Neural cell (in vitro differentiated cells): ENCODE measurements at regions not wholly inside any gene's neighbourhood (a gene's known extent, or its start where the extent isn't known, plus 50 kb on each side); places are given as distances from the start of the nearest gene placed in this dataset.

Source experiments
- EP300 ChIP-seq: fragments of 450-650 bp; conservative IDR thresholded peaks from 2 replicates; pipeline ENCODE4 v1.6.1; 2014; ENCODE audit warnings: antibody characterized with exemption, mild to moderate bottlenecking, moderate library complexity; ENCODE audit not compliant: poor library complexity, severe bottlenecking
- EZH2 ChIP-seq: fragments of 200-600, 300-800 bp; shearing (Covaris generic), sonication (generic); IDR thresholded peaks from 2 replicates; pipeline ENCODE4 v1.6.1; 2014; ENCODE audit warnings: antibody characterized with exemption, low read length, borderline replicate concordance, mild to moderate bottlenecking; ENCODE audit not compliant: insufficient read depth, poor library complexity, severe bottlenecking
- POLR2AphosphoS5 ChIP-seq: IDR thresholded peaks from 2 replicates; pipeline ENCODE4 v1.6.1; 2012
- SMC3 ChIP-seq: fragments of 450-650 bp; conservative IDR thresholded peaks from 2 replicates; pipeline ENCODE4 v1.6.1; 2014; ENCODE audit warnings: antibody characterized with exemption, mild to moderate bottlenecking, moderate library complexity; ENCODE audit not compliant: poor library complexity
- TAF1 ChIP-seq: IDR thresholded peaks from 2 replicates; pipeline ENCODE4 v1.6.1; 2012; ENCODE audit warnings: low read depth
- TF ChIP-seq, protein P1 (sequence below): fragments of 450-650 bp; IDR thresholded peaks from 2 replicates; pipeline ENCODE4 v1.5.1; 2014; ENCODE audit warnings: antibody characterized with exemption, mild to moderate bottlenecking, moderate library complexity; ENCODE audit not compliant: poor library complexity, severe bottlenecking
- TF ChIP-seq, protein P2 (sequence below): IDR thresholded peaks from 2 replicates; pipeline ENCODE4 v1.6.1; 2012; ENCODE audit warnings: borderline replicate concordance

DNA sequence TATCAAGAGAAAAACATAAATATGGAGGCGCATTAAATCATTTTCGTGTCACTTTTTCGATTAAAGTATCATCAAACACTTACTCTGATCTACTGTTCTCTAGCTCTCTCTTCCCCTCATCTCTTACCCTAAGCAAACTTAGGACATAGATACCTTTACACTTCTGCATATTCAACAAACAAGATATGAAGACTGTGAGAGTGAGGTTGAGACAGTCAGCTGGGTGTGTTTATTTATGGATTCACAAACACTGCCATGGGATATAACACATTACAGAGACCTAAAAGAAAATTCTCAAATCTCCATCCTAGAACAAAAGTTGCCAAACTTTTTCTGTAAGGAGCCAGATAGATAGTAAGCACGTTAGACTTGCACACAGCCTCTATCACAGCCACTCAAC is 85.2 kb upstream of the ZNF385D start:
- TF ChIP-seq POLR2AphosphoS5 = no peak
- TF ChIP-seq, protein P1, sequence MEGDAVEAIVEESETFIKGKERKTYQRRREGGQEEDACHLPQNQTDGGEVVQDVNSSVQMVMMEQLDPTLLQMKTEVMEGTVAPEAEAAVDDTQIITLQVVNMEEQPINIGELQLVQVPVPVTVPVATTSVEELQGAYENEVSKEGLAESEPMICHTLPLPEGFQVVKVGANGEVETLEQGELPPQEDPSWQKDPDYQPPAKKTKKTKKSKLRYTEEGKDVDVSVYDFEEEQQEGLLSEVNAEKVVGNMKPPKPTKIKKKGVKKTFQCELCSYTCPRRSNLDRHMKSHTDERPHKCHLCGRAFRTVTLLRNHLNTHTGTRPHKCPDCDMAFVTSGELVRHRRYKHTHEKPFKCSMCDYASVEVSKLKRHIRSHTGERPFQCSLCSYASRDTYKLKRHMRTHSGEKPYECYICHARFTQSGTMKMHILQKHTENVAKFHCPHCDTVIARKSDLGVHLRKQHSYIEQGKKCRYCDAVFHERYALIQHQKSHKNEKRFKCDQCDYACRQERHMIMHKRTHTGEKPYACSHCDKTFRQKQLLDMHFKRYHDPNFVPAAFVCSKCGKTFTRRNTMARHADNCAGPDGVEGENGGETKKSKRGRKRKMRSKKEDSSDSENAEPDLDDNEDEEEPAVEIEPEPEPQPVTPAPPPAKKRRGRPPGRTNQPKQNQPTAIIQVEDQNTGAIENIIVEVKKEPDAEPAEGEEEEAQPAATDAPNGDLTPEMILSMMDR = no peak
- no peak for TF ChIP-seq SMC3
- TF ChIP-seq TAF1 = no peak
- no peak for TF ChIP-seq EP300
- TF ChIP-seq, protein P2, sequence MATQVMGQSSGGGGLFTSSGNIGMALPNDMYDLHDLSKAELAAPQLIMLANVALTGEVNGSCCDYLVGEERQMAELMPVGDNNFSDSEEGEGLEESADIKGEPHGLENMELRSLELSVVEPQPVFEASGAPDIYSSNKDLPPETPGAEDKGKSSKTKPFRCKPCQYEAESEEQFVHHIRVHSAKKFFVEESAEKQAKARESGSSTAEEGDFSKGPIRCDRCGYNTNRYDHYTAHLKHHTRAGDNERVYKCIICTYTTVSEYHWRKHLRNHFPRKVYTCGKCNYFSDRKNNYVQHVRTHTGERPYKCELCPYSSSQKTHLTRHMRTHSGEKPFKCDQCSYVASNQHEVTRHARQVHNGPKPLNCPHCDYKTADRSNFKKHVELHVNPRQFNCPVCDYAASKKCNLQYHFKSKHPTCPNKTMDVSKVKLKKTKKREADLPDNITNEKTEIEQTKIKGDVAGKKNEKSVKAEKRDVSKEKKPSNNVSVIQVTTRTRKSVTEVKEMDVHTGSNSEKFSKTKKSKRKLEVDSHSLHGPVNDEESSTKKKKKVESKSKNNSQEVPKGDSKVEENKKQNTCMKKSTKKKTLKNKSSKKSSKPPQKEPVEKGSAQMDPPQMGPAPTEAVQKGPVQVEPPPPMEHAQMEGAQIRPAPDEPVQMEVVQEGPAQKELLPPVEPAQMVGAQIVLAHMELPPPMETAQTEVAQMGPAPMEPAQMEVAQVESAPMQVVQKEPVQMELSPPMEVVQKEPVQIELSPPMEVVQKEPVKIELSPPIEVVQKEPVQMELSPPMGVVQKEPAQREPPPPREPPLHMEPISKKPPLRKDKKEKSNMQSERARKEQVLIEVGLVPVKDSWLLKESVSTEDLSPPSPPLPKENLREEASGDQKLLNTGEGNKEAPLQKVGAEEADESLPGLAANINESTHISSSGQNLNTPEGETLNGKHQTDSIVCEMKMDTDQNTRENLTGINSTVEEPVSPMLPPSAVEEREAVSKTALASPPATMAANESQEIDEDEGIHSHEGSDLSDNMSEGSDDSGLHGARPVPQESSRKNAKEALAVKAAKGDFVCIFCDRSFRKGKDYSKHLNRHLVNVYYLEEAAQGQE = no peak
- no peak for TF ChIP-seq EZH2
